MM.1S (cell line): ENCODE measurements at regions not wholly inside any gene's neighbourhood (a gene's known extent, or its start where the extent isn't known, plus 50 kb on each side); places are given as distances from the start of the nearest gene placed in this dataset.

Experiments used
- DNase-seq: peaks from one replicate; pipeline ENCODE4 v3.0.0-alpha.2; 2015
- H2AFZ ChIP-seq: fragments of 300-600 bp; sonication (generic); 2 replicates; pipeline ENCODE4 v1.6.0; 2016; ENCODE audit warnings: antibody characterized with exemption, low read length
- H3F3A ChIP-seq: fragments of 300-600 bp; sonication (generic); 2 replicates; pipeline ENCODE4 v1.6.1; 2016; ENCODE audit warnings: mild to moderate bottlenecking, antibody characterized with exemption, low read length, moderate library complexity, mixed read lengths; ENCODE audit not compliant: insufficient read depth
- H3K27ac ChIP-seq: fragments of 300-600 bp; sonication (generic); 2 replicates; pipeline ENCODE4 v1.5.1; 2016; ENCODE audit warnings: mild to moderate bottlenecking, low read length
- H3K27me3 ChIP-seq: fragments of 300-600 bp; sonication (generic); replicated peaks from 2 replicates; pipeline ENCODE4 v1.6.0; 2016; ENCODE audit warnings: low read length; ENCODE audit not compliant: insufficient read depth
- H3K36me3 ChIP-seq: fragments of 300-600 bp; sonication (generic); replicated peaks from 2 replicates; pipeline ENCODE4 v1.6.1; 2016; ENCODE audit warnings: mild to moderate bottlenecking, low read length, mixed read lengths; ENCODE audit not compliant: insufficient read depth
- H3K4me1 ChIP-seq: fragments of 300-600 bp; sonication (generic); 2 replicates; pipeline ENCODE4 v1.6.1; 2016; ENCODE audit warnings: low read length, mixed read lengths
- H3K4me2 ChIP-seq: fragments of 300-600 bp; sonication (generic); 2 replicates; pipeline ENCODE4 v1.6.0; 2016; ENCODE audit warnings: low read depth, low read length
- H3K4me3 ChIP-seq: fragments of 300-600 bp; sonication (generic); 2 replicates; pipeline ENCODE4 v1.5.1; 2016; ENCODE audit warnings: low read length, mixed read lengths
- H3K79me2 ChIP-seq: fragments of 300-600 bp; sonication (generic); 2 replicates; pipeline ENCODE4 v1.6.1; 2016; ENCODE audit warnings: mixed run types, low read length, mixed read lengths
- H3K9ac ChIP-seq: fragments of 300-600 bp; sonication (generic); 2 replicates; pipeline ENCODE4 v1.6.1; 2016; ENCODE audit warnings: low read length, mixed read lengths
- H3K9me2 ChIP-seq: fragments of 300-600 bp; sonication (generic); replicated peaks from 2 replicates; pipeline ENCODE4 v1.6.1; 2016; ENCODE audit warnings: mild to moderate bottlenecking, low read length, mixed read lengths; ENCODE audit not compliant: insufficient read depth
- H3K9me3 ChIP-seq: fragments of 300-600 bp; sonication (generic); replicated peaks from 2 replicates; pipeline ENCODE4 v1.6.1; 2016; ENCODE audit warnings: mild to moderate bottlenecking, low read length, mixed read lengths; ENCODE audit not compliant: insufficient read depth
- H4K20me1 ChIP-seq: fragments of 300-600 bp; sonication (generic); 2 replicates; pipeline ENCODE4 v1.6.1; 2016; ENCODE audit warnings: mild to moderate bottlenecking, low read length, moderate library complexity, mixed read lengths; ENCODE audit not compliant: insufficient read depth
- CTCF ChIP-seq: fragments of 300-600 bp; sonication (generic); IDR thresholded peaks from 2 replicates; pipeline ENCODE4 v1.5.1; 2016; ENCODE audit warnings: antibody characterized with exemption, low read length, mixed read lengths
- EZH2 ChIP-seq: fragments of 300-600 bp; sonication (generic); optimal IDR thresholded peaks from 2 replicates; pipeline ENCODE3; 2017; ENCODE audit warnings: low read depth, mild to moderate bottlenecking, antibody characterized with exemption, low read length, mixed read lengths
- EZH2phosphoT487 ChIP-seq: fragments of 300-600 bp; sonication (generic); IDR thresholded peaks from 2 replicates; pipeline ENCODE4 v1.6.1; 2018; ENCODE audit warnings: antibody characterized with exemption, low read length

- no peaks in the 10 kb centered on the region for H3K9me2 ChIP-seq
- peaks cover 10% of the 10 kb centered on the region for H3K4me1 ChIP-seq
- no peak overlapping the region for H3K4me3 ChIP-seq
- H3K9me3 ChIP-seq = no peaks in the 10 kb centered on the region
- H3K27ac ChIP-seq = no peak overlapping the region
- no peak overlapping the region for H3K9ac ChIP-seq
- H3K36me3 ChIP-seq = no peaks in the 10 kb centered on the region
- DNase-seq = peak; percentile 5
- H3F3A ChIP-seq = no peaks in the 10 kb centered on the region
- no peak overlapping the region for H3K4me2 ChIP-seq
- TF ChIP-seq EZH2phosphoT487 (no peak), CTCF (no peak)
- H2AFZ ChIP-seq = no peak overlapping the region
- no peaks in the 10 kb centered on the region for H3K27me3 ChIP-seq
- H4K20me1 ChIP-seq = no peaks in the 10 kb centered on the region
- H3K79me2 ChIP-seq = no peaks in the 10 kb centered on the region
Observed at GRCh38 chr1:224486801-224487583, 52.4 kb upstream of the WDR26 start.

GRCh38 chr1:224488806-224489499 is 54.4 kb upstream of the WDR26 start:
- no peaks in the 10 kb centered on the region for H3K36me3 ChIP-seq
- DNase-seq = no peak

GRCh38 chr1:224489534-224490365 is 55.2 kb upstream of the WDR26 start:
- no peak for TF ChIP-seq EZH2
- TF ChIP-seq CTCF = no peak
- no peak for TF ChIP-seq EZH2phosphoT487
- H3K27ac ChIP-seq = no peak overlapping the region
- no peaks in the 10 kb centered on the region for H3K9me3 ChIP-seq
- no peaks in the 10 kb centered on the region for H3K36me3 ChIP-seq
- H3K9ac ChIP-seq = no peak overlapping the region
- no peak overlapping the region for H3K4me2 ChIP-seq
- peaks cover 10% of the 10 kb centered on the region for H3K4me1 ChIP-seq
- DNase-seq = no peak
- H2AFZ ChIP-seq = no peak overlapping the region
- H3K9me2 ChIP-seq = no peaks in the 10 kb centered on the region
- no peak overlapping the region for H3K4me3 ChIP-seq
- no peaks in the 10 kb centered on the region for H4K20me1 ChIP-seq
- no peaks in the 10 kb centered on the region for H3K27me3 ChIP-seq
- H3F3A ChIP-seq = no peaks in the 10 kb centered on the region
- no peaks in the 10 kb centered on the region for H3K79me2 ChIP-seq

More at GRCh38 chr1:224488806-224489499, 54.4 kb upstream of the WDR26 start:
- Histone ChIP-seq H3K27ac (no peak overlapping the region), H4K20me1 (no peaks in the 10 kb centered on the region), H3K27me3 (no peaks in the 10 kb centered on the region), H3K9me2 (no peaks in the 10 kb centered on the region), H3K9ac (no peak overlapping the region), H2AFZ (no peak overlapping the region), H3K79me2 (no peaks in the 10 kb centered on the region), H3K9me3 (no peaks in the 10 kb centered on the region), H3K4me1 (peaks cover 10% of the 10 kb centered on the region), H3K4me3 (no peak overlapping the region), H3F3A (no peaks in the 10 kb centered on the region), H3K4me2 (no peak overlapping the region)
- TF ChIP-seq EZH2 (no peak), EZH2phosphoT487 (no peak), CTCF (no peak)
